ENCODE measurements at regions not wholly inside any gene's neighbourhood (a gene's known extent, or its start where the extent isn't known, plus 50 kb on each side); places are given as distances from the start of the nearest gene placed in this dataset.

GRCh38 chr1:87568005-87568404 lies 239.3 kb downstream of the LMO4 start:
- no peak for ATAC-seq

- no peak for ATAC-seq
Observed at GRCh38 chr1:87568911-87569310, 240.2 kb downstream of the LMO4 start.

GRCh38 chr1:87572008-87572407 lies 243.3 kb downstream of the LMO4 start:
- no peak for ATAC-seq

DNA sequence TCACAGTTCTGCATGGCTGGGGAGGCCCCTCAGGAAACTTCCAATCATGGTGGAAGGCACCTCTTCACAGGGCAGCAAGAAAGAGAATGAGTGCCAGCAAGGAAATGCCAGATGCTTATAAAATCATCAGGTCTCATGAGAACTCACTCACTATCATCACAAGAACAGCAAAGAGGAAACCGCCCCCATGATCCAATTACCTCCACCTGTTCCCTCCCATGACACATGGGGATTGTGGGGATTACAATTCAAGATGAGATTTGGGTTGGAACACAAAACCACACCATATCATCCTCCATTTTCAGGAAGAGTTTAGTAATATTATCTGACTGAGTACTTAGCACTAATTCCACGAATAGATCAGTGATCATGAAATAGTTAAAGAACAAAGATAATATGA lies 244.2 kb downstream of the LMO4 start:
- no peak for ATAC-seq

DNA sequence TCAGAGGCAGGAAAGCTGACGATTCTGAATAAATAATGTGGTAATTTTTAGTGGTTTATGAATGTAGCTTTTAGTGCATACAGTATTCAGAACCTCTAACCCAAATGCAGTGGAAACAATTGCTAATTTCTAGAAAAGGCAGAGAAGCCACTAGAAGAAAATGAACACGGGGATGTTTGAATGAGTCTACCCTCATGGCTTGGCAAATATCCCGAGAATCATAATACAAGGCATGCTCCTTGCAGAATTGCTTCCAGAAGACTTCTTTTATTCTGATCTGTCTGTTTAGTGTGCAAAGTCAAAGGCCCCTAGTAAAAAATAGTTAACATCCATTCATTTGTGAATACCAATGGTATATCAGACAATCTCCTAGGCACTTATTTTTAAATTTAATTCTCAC lies 246.8 kb downstream of the LMO4 start:
- no peak for ATAC-seq

GRCh38 chr1:87578464-87578863 lies 249.8 kb downstream of the LMO4 start:
- no peak for ATAC-seq

GRCh38 chr1:87583459-87583858 lies 254.8 kb downstream of the LMO4 start:
- ATAC-seq: no peak

- ATAC-seq: no peak
Observed at GRCh38 chr1:87584586-87584985, 255.9 kb downstream of the LMO4 start.

- ATAC-seq: no peak
Observed at GRCh38 chr1:87586501-87586900, 257.8 kb downstream of the LMO4 start.

DNA sequence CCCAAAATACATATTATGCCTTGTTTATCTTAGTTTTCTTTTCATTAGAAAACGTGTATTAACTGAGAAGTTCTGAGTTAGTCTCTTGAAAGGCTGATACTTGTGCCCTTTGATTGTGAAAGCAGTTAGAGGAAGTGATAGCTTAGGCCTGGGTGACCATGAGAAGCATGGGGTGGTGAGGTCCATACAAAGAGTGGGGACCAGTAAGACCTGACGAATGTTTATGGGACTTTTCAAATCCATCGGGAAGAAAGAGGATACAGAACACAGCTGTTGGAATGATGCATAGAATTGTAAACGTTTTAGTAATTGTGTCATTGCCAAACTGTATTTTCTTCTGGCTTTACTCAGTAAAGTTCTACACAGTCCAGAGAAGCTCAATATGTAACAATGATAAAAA lies 259.8 kb downstream of the LMO4 start:
- ATAC-seq: no peak

GRCh38 chr1:87591492-87591891 lies 262.8 kb downstream of the LMO4 start:
- ATAC-seq: peak; percentile 65

- no peak for ATAC-seq
Observed at GRCh38 chr1:87592156-87592555, 263.5 kb downstream of the LMO4 start.

- ATAC-seq: no peak
Observed at GRCh38 chr1:87594736-87595383, 266.2 kb downstream of the LMO4 start.

GRCh38 chr1:87595384-87595781 lies 266.7 kb downstream of the LMO4 start:
- no peak for ATAC-seq

DNA sequence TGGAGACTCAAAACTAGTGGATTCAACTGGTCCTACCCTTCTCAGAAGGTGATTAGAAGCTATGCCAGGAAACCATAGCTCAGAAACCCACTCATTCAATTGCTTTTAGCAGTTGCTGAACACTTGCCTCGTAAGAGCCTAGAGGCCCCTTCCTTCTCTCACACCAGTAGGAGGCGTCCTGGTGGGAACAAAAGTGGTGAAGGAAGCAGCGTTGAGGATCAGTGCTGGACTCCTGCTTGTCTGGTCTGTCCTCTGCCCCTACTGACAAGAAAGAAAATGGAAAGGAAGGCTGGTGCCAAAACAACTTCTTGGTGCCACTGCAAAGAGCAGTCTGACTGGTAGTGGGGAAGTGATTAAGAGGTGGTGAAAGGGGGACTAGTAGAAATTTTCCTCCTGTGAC lies 269.7 kb downstream of the LMO4 start:
- ATAC-seq: no peak

DNA sequence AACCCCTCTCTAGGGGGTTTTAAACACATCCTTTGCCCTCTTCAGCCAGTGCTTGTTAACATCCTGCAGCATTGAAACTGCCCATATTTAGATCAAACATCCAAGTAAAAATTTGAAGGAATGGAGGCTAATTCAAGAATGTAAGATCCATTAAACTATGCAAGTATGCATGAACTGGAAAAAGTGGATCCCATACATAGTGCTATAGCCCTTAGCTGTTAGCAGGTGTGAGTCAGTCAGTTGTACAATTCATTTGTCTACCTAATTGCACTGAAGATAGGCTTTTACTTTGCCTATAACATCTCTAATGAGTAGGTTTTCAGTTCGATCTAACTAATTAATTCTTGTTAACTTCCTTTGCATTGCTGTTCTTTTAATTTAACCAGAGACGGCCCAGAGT lies 270.9 kb downstream of the LMO4 start:
- ATAC-seq: no peak

- no peak for ATAC-seq
Observed at GRCh38 chr1:87600055-87600850, 271.6 kb downstream of the LMO4 start.

GRCh38 chr1:87600854-87601253 lies 272.2 kb downstream of the LMO4 start:
- ATAC-seq: no peak

DNA sequence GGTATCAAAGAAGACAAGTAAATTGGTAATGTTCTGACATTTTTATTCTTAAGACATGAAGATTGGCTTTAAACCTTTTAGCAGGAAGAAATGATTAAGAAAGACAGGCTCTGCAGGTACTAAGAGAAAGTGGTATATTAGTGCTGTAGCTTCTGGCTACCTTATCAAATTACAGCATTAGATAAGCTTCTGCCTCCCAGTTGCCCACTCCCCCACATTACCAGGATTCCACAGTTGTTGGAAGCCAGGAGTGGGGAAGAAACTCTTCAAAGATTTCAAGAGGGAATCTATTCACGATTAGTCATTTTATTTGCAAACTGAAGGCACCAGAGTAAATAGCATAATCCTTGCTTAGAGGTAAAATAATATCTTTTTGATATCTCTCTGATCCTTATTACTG lies 274.9 kb downstream of the LMO4 start:
- ATAC-seq: no peak

DNA sequence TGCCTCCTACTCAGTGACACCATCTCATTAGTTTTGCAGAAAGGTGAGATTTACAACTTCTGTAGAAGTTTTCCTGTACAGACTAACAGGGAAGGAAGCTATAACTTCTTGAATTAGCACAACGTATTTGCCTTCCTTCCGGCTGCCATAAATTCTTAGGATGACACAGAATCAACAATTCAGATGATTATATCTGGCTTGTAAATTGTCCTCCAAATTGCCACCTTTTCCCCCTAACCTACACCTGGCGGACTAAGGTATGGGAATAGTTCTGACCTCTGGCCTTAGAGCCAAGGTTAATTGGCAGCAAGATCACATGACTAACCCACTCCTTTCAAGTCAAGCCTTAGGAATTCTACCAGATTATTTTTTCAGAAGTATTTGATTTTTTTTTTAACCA lies 284.3 kb downstream of the LMO4 start:
- ATAC-seq: no peak

GRCh38 chr1:87615491-87615890 lies 286.8 kb downstream of the LMO4 start:
- ATAC-seq: no peak

- no peak for ATAC-seq
Observed at GRCh38 chr1:87615901-87616300, 287.2 kb downstream of the LMO4 start.

GRCh38 chr1:87620807-87621206 lies 292.1 kb downstream of the LMO4 start:
- no peak for ATAC-seq

- no peak for ATAC-seq
Observed at GRCh38 chr1:87629673-87630072, 301.0 kb downstream of the LMO4 start.

DNA sequence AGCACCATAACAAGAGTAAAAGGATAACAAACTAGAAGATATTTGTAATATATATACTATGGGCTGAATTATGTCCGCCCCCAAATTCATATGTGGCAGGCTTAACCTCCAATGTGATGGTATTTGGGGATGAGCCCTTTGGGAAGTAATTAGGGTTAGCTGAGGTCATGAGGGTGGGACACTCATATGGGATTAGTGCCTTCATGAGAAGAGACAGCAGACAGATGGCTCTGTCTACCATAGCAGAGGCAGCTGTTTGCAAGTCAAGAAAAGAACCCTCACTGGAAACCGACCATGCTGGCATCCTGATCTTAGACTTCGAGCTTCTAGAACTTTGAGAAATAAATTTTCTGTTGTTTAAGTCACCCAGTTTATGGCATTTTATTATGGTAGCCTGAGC lies 303.6 kb downstream of the LMO4 start:
- ATAC-seq: no peak
